ENCODE measurements at regions not wholly inside any gene's neighbourhood (a gene's known extent, or its start where the extent isn't known, plus 50 kb on each side); places are given as distances from the start of the nearest gene placed in this dataset.

GRCh38 chr6:41459738-41460137 is 86.4 kb upstream of the FOXP4 start:
- Histone ChIP-seq H3K4me3 (no peak overlapping the region), H3K36me3 (ENCODE audit: insufficient read depth, low read length) (no peaks in the 10 kb centered on the region), H3K27ac (no peak overlapping the region), H3K9me3 (ENCODE audit: low read depth, low read length) (no peaks in the 10 kb centered on the region), H3K9ac (ENCODE audit: insufficient read length) (no peak overlapping the region)
- DNase-seq (ENCODE audit: low read depth, low spot score), result no peak
- TF ChIP-seq EZH2 (IDR thresholded peaks at IDR 0.05) (no peak), FOXP2 (optimal IDR thresholded peaks at IDR 0.05; ENCODE audit: control extremely low read depth, extremely low read length, insufficient read depth) (no peak), POLR2AphosphoS5 (IDR thresholded peaks at IDR 0.05; ENCODE audit: borderline replicate concordance, low read depth, low read length) (no peak)

- no peaks in the 10 kb centered on the region for H3K36me3 ChIP-seq (ENCODE audit: insufficient read depth, low read length)
- H3K4me3 ChIP-seq, result no peak overlapping the region
- TF ChIP-seq FOXP2 (optimal IDR thresholded peaks at IDR 0.05; ENCODE audit: control extremely low read depth, extremely low read length, insufficient read depth), result no peak
- TF ChIP-seq POLR2AphosphoS5 (IDR thresholded peaks at IDR 0.05; ENCODE audit: borderline replicate concordance, low read depth, low read length), result no peak
- no peak for TF ChIP-seq EZH2 (IDR thresholded peaks at IDR 0.05)
- H3K9me3 ChIP-seq (ENCODE audit: low read depth, low read length), result no peaks in the 10 kb centered on the region
- H3K9ac ChIP-seq (ENCODE audit: insufficient read length), result no peak overlapping the region
- no peak overlapping the region for H3K27ac ChIP-seq
- DNase-seq (ENCODE audit: low read depth, low spot score), result no peak
Observed at GRCh38 chr6:41460742-41461336, 85.3 kb upstream of the FOXP4 start.

- Histone ChIP-seq H3K9me3 (ENCODE audit: low read depth, low read length) (no peaks in the 10 kb centered on the region), H3K9ac (ENCODE audit: insufficient read length) (no peak overlapping the region), H3K36me3 (ENCODE audit: insufficient read depth, low read length) (no peaks in the 10 kb centered on the region), H3K27ac (no peak overlapping the region), H3K4me3 (no peak overlapping the region)
- TF ChIP-seq EZH2 (IDR thresholded peaks at IDR 0.05), result no peak
- no peak for TF ChIP-seq POLR2AphosphoS5 (IDR thresholded peaks at IDR 0.05; ENCODE audit: borderline replicate concordance, low read depth, low read length)
- no peak for TF ChIP-seq FOXP2 (optimal IDR thresholded peaks at IDR 0.05; ENCODE audit: control extremely low read depth, extremely low read length, insufficient read depth)
- no peak for DNase-seq (ENCODE audit: low read depth, low spot score)
Observed at GRCh38 chr6:41462033-41462432, 84.1 kb upstream of the FOXP4 start.

DNA sequence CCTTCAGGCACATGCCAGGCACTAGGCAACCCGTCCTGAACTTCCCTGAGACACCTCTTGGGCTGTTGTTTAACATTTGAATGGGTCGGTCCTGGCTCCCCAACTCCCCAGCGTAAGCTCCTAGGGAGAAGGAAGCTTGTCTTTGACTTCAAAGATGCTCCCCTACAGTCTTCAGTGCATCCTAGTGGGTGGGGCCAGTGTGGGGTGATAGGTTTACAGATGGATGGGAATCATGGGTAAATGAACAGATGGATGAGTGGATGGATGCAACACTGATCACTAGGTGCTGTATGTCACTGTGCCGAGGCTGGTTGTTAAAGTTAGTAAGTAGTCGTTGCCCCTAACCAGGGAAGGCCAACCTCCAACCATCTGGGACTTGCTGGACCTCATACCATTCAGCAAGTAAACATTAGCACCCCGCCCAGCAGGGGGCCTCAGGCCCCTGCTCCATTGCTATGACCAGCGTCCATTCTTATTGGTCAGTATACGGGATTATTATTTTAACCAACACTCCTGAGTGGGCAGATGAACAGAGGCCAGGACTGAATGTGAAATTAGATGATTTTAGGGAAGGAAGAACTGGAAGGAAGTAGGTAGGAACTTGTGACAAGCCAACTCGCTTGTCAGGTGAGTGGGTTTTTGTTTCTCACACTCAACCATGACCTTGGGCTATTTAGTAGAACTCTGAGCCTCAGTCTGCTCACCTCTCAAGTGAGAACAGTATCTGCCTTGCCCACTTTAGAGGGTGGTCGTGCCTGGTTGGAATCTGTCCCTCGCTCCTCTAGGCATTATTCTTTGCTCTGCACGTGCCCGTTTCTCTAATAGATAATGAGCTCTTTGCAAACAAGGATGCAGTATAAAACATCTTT is 82.9 kb upstream of the FOXP4 start:
- Histone ChIP-seq H3K9me3 (ENCODE audit: low read depth, low read length) (no peaks in the 10 kb centered on the region), H3K4me3 (no peak overlapping the region), H3K36me3 (ENCODE audit: insufficient read depth, low read length) (no peaks in the 10 kb centered on the region), H3K9ac (ENCODE audit: insufficient read length) (no peak overlapping the region), H3K27ac (no peak overlapping the region)
- no peak for TF ChIP-seq FOXP2 (optimal IDR thresholded peaks at IDR 0.05; ENCODE audit: control extremely low read depth, extremely low read length, insufficient read depth)
- TF ChIP-seq EZH2 (IDR thresholded peaks at IDR 0.05), result no peak
- no peak for TF ChIP-seq POLR2AphosphoS5 (IDR thresholded peaks at IDR 0.05; ENCODE audit: borderline replicate concordance, low read depth, low read length)
- no peak for DNase-seq (ENCODE audit: low read depth, low spot score)

DNA sequence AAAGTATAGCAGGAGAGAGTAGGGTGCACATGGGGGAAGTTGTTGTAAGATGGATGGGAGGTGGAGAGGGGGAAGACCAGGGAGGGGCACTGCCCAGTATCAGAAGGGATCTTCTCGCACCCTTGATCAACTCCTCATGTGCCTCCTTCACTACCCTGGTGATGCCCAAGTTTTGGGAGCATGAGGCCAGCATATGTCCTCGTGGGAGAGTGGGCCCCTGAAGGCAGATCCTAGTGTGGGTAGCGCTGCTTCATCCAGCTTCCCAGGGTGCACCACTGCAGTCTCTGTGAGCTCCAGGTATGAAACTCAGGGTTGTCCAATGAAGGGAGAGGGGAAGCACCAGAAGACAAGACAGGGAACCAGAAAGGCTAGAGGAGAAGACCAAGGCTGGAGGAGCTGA is 82.2 kb upstream of the FOXP4 start:
- no peak overlapping the region for H3K27ac ChIP-seq

GRCh38 chr6:41464481-41464880 is 81.7 kb upstream of the FOXP4 start:
- H3K4me3 ChIP-seq, result no peak overlapping the region
- H3K27ac ChIP-seq, result no peak overlapping the region
- no peaks in the 10 kb centered on the region for H3K9me3 ChIP-seq (ENCODE audit: low read depth, low read length)
- TF ChIP-seq POLR2AphosphoS5 (IDR thresholded peaks at IDR 0.05; ENCODE audit: borderline replicate concordance, low read depth, low read length) (no peak), EZH2 (IDR thresholded peaks at IDR 0.05) (no peak), FOXP2 (optimal IDR thresholded peaks at IDR 0.05; ENCODE audit: control extremely low read depth, extremely low read length, insufficient read depth) (no peak)
- no peaks in the 10 kb centered on the region for H3K36me3 ChIP-seq (ENCODE audit: insufficient read depth, low read length)
- no peak for DNase-seq (ENCODE audit: low read depth, low spot score)
- no peak overlapping the region for H3K9ac ChIP-seq (ENCODE audit: insufficient read length)

More for the DNA sequence above, 82.2 kb upstream of the FOXP4 start:
- TF ChIP-seq EZH2 (IDR thresholded peaks at IDR 0.05) (no peak), FOXP2 (optimal IDR thresholded peaks at IDR 0.05; ENCODE audit: control extremely low read depth, extremely low read length, insufficient read depth) (no peak), POLR2AphosphoS5 (IDR thresholded peaks at IDR 0.05; ENCODE audit: borderline replicate concordance, low read depth, low read length) (no peak)
- Histone ChIP-seq H3K9me3 (ENCODE audit: low read depth, low read length) (no peaks in the 10 kb centered on the region), H3K9ac (ENCODE audit: insufficient read length) (no peak overlapping the region), H3K36me3 (ENCODE audit: insufficient read depth, low read length) (no peaks in the 10 kb centered on the region), H3K4me3 (no peak overlapping the region)
- no peak for DNase-seq (ENCODE audit: low read depth, low spot score)

GRCh38 chr6:41466437-41466990 is 79.7 kb upstream of the FOXP4 start:
- Histone ChIP-seq H3K36me3 (ENCODE audit: insufficient read depth, low read length) (no peaks in the 10 kb centered on the region), H3K4me3 (no peak overlapping the region), H3K27ac (no peak overlapping the region), H3K9me3 (ENCODE audit: low read depth, low read length) (no peaks in the 10 kb centered on the region), H3K9ac (ENCODE audit: insufficient read length) (no peak overlapping the region)
- no peak for TF ChIP-seq POLR2AphosphoS5 (IDR thresholded peaks at IDR 0.05; ENCODE audit: borderline replicate concordance, low read depth, low read length)
- DNase-seq (ENCODE audit: low read depth, low spot score), result no peak

DNA sequence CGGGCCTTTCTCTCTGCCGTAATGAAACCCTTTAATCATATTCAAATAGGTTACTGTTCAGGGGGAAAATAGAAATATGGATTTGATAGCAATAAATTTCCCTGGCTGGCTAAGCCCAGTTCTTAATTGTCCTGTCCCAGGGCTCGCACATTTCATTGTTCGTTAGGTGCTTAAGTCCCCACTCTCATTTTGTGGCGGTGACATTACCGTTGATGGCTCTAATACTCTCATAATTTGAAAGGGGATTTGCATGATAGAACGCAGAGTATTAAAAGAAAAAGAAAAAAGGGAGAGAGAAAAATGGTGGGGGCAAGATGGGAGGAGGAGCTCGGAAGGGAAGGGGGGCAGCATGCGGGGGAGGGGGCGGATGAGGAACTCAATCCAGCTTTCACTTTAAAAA is 79.1 kb upstream of the FOXP4 start:
- Histone ChIP-seq H3K36me3 (ENCODE audit: insufficient read depth, low read length) (no peaks in the 10 kb centered on the region), H3K9me3 (ENCODE audit: low read depth, low read length) (no peaks in the 10 kb centered on the region), H3K27ac (no peak overlapping the region), H3K9ac (ENCODE audit: insufficient read length) (no peak overlapping the region), H3K4me3 (no peak overlapping the region)
- no peak for TF ChIP-seq EZH2 (IDR thresholded peaks at IDR 0.05)
- TF ChIP-seq FOXP2 (optimal IDR thresholded peaks at IDR 0.05; ENCODE audit: control extremely low read depth, extremely low read length, insufficient read depth), result no peak
- TF ChIP-seq POLR2AphosphoS5 (IDR thresholded peaks at IDR 0.05; ENCODE audit: borderline replicate concordance, low read depth, low read length), result no peak
- DNase-seq (ENCODE audit: low read depth, low spot score), result no peak
